Large intestine (tissue), 3 donors: ENCODE measurements at regions not wholly inside any gene's neighbourhood (a gene's known extent, or its start where the extent isn't known, plus 50 kb on each side); places are given as distances from the start of the nearest gene placed in this dataset.

Source experiments
- DNase-seq, 2 donors: peaks; one replicate each; pipeline versions ENCODE4 v3.0.0 to v3.0.0-alpha.2; 2013
- H3K27ac ChIP-seq: one replicate; pipeline ENCODE4 v1.5.1; 2013; ENCODE audit warnings: low read length
- H3K27me3 ChIP-seq: 2 replicates; pipeline ENCODE4 v1.6.1; 2013; ENCODE audit warnings: low read length; ENCODE audit not compliant: control insufficient read depth, insufficient read depth
- H3K36me3 ChIP-seq: 2 replicates; pipeline ENCODE4 v1.6.1; 2013; ENCODE audit warnings: low read length; ENCODE audit not compliant: control insufficient read depth, insufficient read depth
- H3K4me1 ChIP-seq: one replicate; pipeline ENCODE4 v1.6.1; 2013; ENCODE audit warnings: low read length; ENCODE audit not compliant: control insufficient read depth, insufficient read depth
- H3K4me3 ChIP-seq: one replicate; pipeline ENCODE4 v1.5.1; 2013; ENCODE audit warnings: low read length
- H3K9me3 ChIP-seq: one replicate; pipeline ENCODE4 v1.6.1; 2013; ENCODE audit warnings: mild to moderate bottlenecking, low read depth, low read length, moderate library complexity; ENCODE audit not compliant: control insufficient read depth
- WGBS: methylation state at CpG from one replicate; pipeline ENCODE4 v1.1.5; 2013; ENCODE audit warnings: low lambda C conversion rate; ENCODE audit not compliant: insufficient coverage; 5-methylcytosine and 5-hydroxymethylcytosine counted together

- Histone ChIP-seq H3K9me3 (no peaks in the 10 kb centered on the region), H3K27me3 (peaks cover 3% of the 10 kb centered on the region), H3K4me1 (no peaks in the 10 kb centered on the region), H3K36me3 (no peaks in the 10 kb centered on the region), H3K27ac (no peak overlapping the region), H3K4me3 (no peak overlapping the region)
- no peak for DNase-seq
- WGBS: 60% methylated on average over 1 of the region's 4 CpGs
Measured at GRCh38 chr10:92789786-92790185, 58.5 kb upstream of the EXOC6 start.

- 71% methylated on average over 1 of the region's 2 CpGs for WGBS
- H3K27ac ChIP-seq: no peak overlapping the region
- no peaks in the 10 kb centered on the region for H3K9me3 ChIP-seq
- no peak overlapping the region for H3K4me3 ChIP-seq
- H3K36me3 ChIP-seq: no peaks in the 10 kb centered on the region
- H3K4me1 ChIP-seq: no peaks in the 10 kb centered on the region
- H3K27me3 ChIP-seq: peaks cover 3% of the 10 kb centered on the region
- no peak for DNase-seq
Measured at GRCh38 chr10:92790440-92790839, 57.9 kb upstream of the EXOC6 start.

GRCh38 chr10:92792661-92793060, 55.7 kb upstream of the EXOC6 start:
- Histone ChIP-seq H3K27ac (no peak overlapping the region), H3K27me3 (peaks cover 3% of the 10 kb centered on the region), H3K4me3 (no peak overlapping the region), H3K36me3 (no peaks in the 10 kb centered on the region), H3K4me1 (no peaks in the 10 kb centered on the region), H3K9me3 (no peaks in the 10 kb centered on the region)
- WGBS: 80% methylated on average over 1 of the region's 1 CpG
- no peak for DNase-seq
